ENCODE measurements at regions not wholly inside any gene's neighbourhood (a gene's known extent, or its start where the extent isn't known, plus 50 kb on each side); places are given as distances from the start of the nearest gene placed in this dataset.

GRCh38 chr6:79330704-79331103, 96.2 kb upstream of the HMGN3 start:
- DNase-seq (ENCODE audit: low spot score), result no peak
- Mint-ChIP-seq H3K9me3 (peaks cover 5% of the 10 kb centered on the region), H3K36me3 (no peaks in the 10 kb centered on the region), H3K27ac (no peak overlapping the region), H3K27me3 (no peaks in the 10 kb centered on the region), H3K4me3 (peak overlapping the region; percentile 14), H3K4me1 (ENCODE audit: low read depth in 2 of 2) (no peaks in the 10 kb centered on the region)
- ATAC-seq, result no peak

GRCh38 chr6:79313254-79313653, 78.8 kb upstream of the HMGN3 start:
- Mint-ChIP-seq H3K36me3 (no peaks in the 10 kb centered on the region), H3K4me1 (ENCODE audit: low read depth in 2 of 2) (no peaks in the 10 kb centered on the region), H3K4me3 (no peak overlapping the region), H3K27ac (no peak overlapping the region), H3K27me3 (no peaks in the 10 kb centered on the region), H3K9me3 (no peaks in the 10 kb centered on the region)
- no peak for DNase-seq (ENCODE audit: low spot score)
- no peak for ATAC-seq

- H3K27me3 Mint-ChIP-seq, result no peaks in the 10 kb centered on the region
- no peaks in the 10 kb centered on the region for H3K4me1 Mint-ChIP-seq (ENCODE audit: low read depth in 2 of 2)
- H3K27ac Mint-ChIP-seq, result no peak overlapping the region
- ATAC-seq, result no peak
- H3K4me3 Mint-ChIP-seq, result no peak overlapping the region
- no peaks in the 10 kb centered on the region for H3K9me3 Mint-ChIP-seq
- DNase-seq (ENCODE audit: low spot score), result no peak
- no peaks in the 10 kb centered on the region for H3K36me3 Mint-ChIP-seq
Observed at GRCh38 chr6:79307321-79308036, 73.0 kb upstream of the HMGN3 start.

- no peaks in the 10 kb centered on the region for H3K4me1 Mint-ChIP-seq (ENCODE audit: low read depth in 2 of 2)
Observed at GRCh38 chr6:79305020-79305419, 70.5 kb upstream of the HMGN3 start.

GRCh38 chr6:79302341-79302740, 67.9 kb upstream of the HMGN3 start:
- H3K9me3 Mint-ChIP-seq, result no peaks in the 10 kb centered on the region
- DNase-seq (ENCODE audit: low spot score) (no peak), ATAC-seq (no peak)
- no peak overlapping the region for H3K27ac Mint-ChIP-seq
- no peaks in the 10 kb centered on the region for H3K27me3 Mint-ChIP-seq
- H3K4me1 Mint-ChIP-seq (ENCODE audit: low read depth in 2 of 2), result no peaks in the 10 kb centered on the region
- H3K36me3 Mint-ChIP-seq, result no peaks in the 10 kb centered on the region
- no peak overlapping the region for H3K4me3 Mint-ChIP-seq

More at GRCh38 chr6:79305020-79305419, 70.5 kb upstream of the HMGN3 start:
- Mint-ChIP-seq H3K27ac (no peak overlapping the region), H3K9me3 (no peaks in the 10 kb centered on the region), H3K27me3 (no peaks in the 10 kb centered on the region), H3K36me3 (no peaks in the 10 kb centered on the region), H3K4me3 (no peak overlapping the region)
- DNase-seq (ENCODE audit: low spot score), result no peak
- no peak for ATAC-seq

- Mint-ChIP-seq H3K4me1 (ENCODE audit: low read depth in 2 of 2) (no peaks in the 10 kb centered on the region), H3K9me3 (no peaks in the 10 kb centered on the region), H3K36me3 (no peaks in the 10 kb centered on the region), H3K27me3 (no peaks in the 10 kb centered on the region), H3K4me3 (no peak overlapping the region), H3K27ac (no peak overlapping the region)
- ATAC-seq (no peak), DNase-seq (ENCODE audit: low spot score) (no peak)
Observed at GRCh38 chr6:79301290-79301689, 66.8 kb upstream of the HMGN3 start.

- ATAC-seq, result no peak
Observed at GRCh38 chr6:79296211-79296610, 61.7 kb upstream of the HMGN3 start.

More at GRCh38 chr6:79296211-79296610, 61.7 kb upstream of the HMGN3 start:
- no peaks in the 10 kb centered on the region for H3K4me1 Mint-ChIP-seq (ENCODE audit: low read depth in 2 of 2)
- peaks cover 2% of the 10 kb centered on the region for H3K9me3 Mint-ChIP-seq
- no peaks in the 10 kb centered on the region for H3K27me3 Mint-ChIP-seq
- DNase-seq (ENCODE audit: low spot score), result no peak
- H3K4me3 Mint-ChIP-seq, result no peak overlapping the region
- no peaks in the 10 kb centered on the region for H3K36me3 Mint-ChIP-seq
- H3K27ac Mint-ChIP-seq, result no peak overlapping the region

Data from natural killer cell treated with Interleukin-12 subunit alpha and Interleukin-12 subunit beta and Interleukin-15 and Interleukin-18, amount 100 ng/mL, for 72 hours (primary cell).